Frontal cortex (tissue), 3 donors: ENCODE measurements at regions not wholly inside any gene's neighbourhood (a gene's known extent, or its start where the extent isn't known, plus 50 kb on each side); places are given as distances from the start of the nearest gene placed in this dataset.

ENCODE experiments used
- DNase-seq, 2 donors: peaks; one replicate each; pipeline ENCODE4 v3.0.0; 2012; ENCODE audit warnings: low spot score in 2 of 2
- FAIRE-seq: peaks from 2 replicates; lab custom pipeline; 2012; peaks lifted over from hg19 to GRCh38; lab: Jason Lieb, UNC
- donor health status: control.
- donor health status: control.
- donor health status: control.

GRCh38 chr1:94736073-94736472 lies 84.1 kb upstream of the SLC44A3 start:
- FAIRE-seq = peak; percentile 19
- DNase-seq = no peak

DNA sequence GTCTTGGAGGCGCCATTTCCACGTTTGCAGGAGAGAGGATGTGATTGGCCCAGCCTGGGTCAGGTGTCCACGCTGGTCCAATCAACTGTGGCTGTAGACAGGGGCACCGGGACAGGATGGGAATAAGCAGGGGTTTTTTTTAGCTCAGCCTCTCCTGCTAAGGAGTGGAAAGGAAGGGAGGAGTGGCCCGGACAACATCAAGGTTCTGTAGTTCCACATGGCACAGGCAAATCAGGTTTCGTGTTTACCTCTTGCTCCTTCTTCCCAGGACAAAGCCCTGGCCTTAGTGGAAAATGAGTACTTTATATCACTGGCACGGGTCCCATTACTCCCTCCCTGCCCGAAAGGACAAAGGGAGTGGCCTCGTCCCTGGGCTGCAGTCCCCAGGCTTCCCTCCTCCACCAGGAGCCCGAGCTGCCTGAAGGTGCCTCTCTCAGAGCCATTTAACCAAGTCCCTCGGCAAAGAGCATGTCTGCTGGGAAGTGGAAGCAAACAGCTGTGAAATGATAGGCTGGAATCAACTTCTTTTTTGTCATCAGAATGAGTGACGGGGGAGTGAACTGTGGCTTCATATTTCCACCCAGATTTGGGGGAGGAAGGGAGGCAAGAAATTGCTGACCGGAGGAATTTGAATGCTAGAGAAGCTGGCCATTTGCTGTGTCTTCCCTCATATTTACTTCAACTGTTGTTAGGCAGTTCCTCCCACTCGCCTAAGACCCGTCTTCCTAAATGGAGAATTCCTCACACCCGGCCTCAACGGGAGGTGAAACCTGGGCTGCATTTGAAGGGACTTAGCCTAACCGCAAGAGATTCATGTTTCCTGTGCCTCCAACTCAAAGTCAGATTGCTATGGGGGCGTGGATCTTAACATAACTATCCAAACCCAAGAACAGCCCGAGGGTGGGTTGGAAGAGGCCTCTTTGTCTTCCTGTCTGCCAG lies 84.9 kb upstream of the SLC44A3 start:
- FAIRE-seq (no peak), DNase-seq (no peak)

DNA sequence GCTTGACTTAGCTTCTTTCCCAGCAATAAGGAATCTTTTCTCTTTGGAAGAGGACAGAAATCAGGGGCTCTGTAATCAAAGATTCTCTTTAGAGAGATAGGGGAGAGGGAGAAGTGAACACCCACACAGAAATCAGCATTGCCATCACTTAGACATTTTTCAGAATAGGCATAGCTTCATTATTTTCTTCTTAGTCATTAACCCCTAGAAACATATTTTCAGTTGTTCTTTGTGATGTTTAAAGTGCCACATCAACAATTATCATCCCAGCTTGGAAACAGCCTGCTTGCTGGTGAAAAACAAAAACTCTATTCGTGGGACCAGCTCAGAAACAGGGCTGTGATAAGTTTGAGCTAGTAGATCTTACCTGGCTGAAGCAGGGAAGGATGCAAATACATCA lies 88.3 kb upstream of the SLC44A3 start:
- FAIRE-seq = no peak
- no peak for DNase-seq

DNA sequence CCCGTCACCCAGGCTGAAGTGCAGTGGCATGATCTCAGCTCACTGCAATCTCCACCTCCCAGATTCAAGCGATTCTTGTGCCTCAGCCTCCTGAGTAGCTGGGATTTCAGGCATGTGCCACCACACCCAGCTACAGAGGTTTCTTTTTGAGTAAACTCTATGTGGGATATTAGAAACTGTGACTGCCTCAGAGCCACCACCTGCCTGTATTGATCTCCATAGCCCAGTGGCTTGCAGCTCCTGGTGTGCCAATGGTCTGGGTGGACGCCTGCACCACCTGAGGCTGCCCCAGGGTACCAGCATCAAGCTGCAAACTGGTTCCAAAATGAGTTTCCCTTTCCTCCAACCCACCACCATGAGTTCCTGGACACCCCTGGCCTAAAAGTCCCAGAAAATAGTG lies 89.7 kb upstream of the SLC44A3 start:
- DNase-seq (no peak), FAIRE-seq (no peak)

GRCh38 chr1:94729267-94729666 lies 90.9 kb upstream of the SLC44A3 start:
- no peak for DNase-seq
- FAIRE-seq = no peak

- no peak for FAIRE-seq
- DNase-seq = no peak
These were observed 92.1 kb upstream of the SLC44A3 start for GRCh38 chr1:94727846-94728715.

DNA sequence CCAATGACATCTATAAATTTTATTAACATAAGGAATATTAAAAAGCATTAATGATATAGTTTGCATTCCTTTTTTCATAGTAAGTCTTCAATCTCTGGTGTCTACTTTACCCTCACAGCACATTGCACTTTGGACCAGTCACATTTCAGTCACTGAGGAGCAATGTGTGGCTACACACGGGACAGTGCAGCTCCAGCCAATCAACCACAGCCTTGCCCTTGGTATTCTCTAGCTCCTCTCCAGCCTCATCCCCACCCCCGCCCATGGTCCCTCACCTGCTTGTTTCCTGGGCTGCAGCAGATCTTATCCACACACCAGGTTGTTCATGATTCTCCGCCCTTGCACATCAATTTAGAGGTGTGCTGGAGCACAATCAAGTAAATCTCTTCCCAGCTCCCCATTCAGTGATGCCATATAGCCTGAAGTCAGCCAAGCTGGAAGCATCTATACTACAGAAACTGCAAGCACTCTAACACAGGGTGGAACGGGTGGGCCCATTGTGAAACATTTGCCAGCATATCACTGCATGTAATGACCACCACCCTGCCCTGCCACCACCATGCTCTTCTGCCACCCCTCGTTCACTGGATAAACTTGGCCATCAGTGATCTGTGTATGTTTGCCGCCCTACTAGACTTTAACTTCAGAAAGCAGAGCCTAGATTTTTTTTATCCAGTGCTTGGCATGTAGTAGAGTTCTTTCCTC lies 93.0 kb upstream of the SLC44A3 start:
- no peak for FAIRE-seq

GRCh38 chr1:94725566-94725965 lies 94.6 kb upstream of the SLC44A3 start:
- FAIRE-seq (no peak), DNase-seq (no peak)

More for the DNA sequence above, 93.0 kb upstream of the SLC44A3 start:
- DNase-seq = no peak

GRCh38 chr1:94723894-94724293 lies 96.3 kb upstream of the SLC44A3 start:
- DNase-seq (no peak), FAIRE-seq (no peak)

GRCh38 chr1:94723463-94723862 lies 96.7 kb upstream of the SLC44A3 start:
- no peak for DNase-seq

GRCh38 chr1:94722181-94722580 lies 98.0 kb upstream of the SLC44A3 start:
- FAIRE-seq (no peak), DNase-seq (no peak)

More at GRCh38 chr1:94723463-94723862, 96.7 kb upstream of the SLC44A3 start:
- FAIRE-seq = no peak

DNA sequence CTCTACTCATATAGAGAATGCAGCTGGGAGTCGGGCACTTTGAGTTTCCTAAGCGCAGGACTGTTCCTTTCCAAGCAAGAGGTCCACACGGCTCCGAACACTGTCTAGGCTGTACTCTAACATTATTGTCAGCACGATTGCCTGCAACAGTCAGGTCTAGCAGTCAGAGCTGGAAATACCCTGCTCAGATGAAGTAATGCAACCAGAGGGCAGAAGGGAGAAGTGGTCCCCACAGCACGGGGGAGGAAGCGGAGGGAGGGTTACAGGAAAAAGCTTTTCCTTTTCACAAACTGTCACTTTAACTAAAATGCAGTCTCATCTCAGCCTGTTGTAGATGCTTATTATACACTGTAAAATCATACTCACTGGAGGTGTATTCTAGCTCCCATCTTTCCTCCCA lies 98.9 kb upstream of the SLC44A3 start:
- no peak for FAIRE-seq
- no peak for DNase-seq

GRCh38 chr1:94719926-94720793 lies 100.0 kb upstream of the SLC44A3 start:
- FAIRE-seq (no peak), DNase-seq (no peak)

DNA sequence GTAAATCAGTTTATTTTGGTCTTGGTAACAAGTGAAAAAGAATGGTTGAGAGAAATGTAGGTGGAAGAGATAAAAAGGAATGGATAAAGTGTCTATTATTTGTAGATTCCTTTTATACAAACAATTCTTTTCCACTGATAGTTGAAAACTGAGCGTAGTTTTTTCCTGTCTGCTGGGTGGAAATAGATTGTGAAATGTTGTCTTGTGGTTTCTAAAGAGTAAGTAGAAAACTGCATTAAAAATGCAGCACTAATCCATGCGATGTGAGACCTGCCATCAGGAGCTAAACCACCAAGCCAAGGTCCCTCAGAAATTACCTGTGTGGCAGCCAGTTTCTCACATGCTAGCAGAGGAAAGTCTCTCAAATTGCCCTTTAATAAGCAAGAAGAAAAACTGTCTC lies 103.2 kb upstream of the SLC44A3 start:
- no peak for DNase-seq
- no peak for FAIRE-seq

- no peak for DNase-seq
- no peak for FAIRE-seq
These were observed 104.8 kb upstream of the SLC44A3 start for GRCh38 chr1:94715321-94715720.

GRCh38 chr1:94714552-94714951 lies 105.6 kb upstream of the SLC44A3 start:
- no peak for FAIRE-seq
- DNase-seq = no peak

DNA sequence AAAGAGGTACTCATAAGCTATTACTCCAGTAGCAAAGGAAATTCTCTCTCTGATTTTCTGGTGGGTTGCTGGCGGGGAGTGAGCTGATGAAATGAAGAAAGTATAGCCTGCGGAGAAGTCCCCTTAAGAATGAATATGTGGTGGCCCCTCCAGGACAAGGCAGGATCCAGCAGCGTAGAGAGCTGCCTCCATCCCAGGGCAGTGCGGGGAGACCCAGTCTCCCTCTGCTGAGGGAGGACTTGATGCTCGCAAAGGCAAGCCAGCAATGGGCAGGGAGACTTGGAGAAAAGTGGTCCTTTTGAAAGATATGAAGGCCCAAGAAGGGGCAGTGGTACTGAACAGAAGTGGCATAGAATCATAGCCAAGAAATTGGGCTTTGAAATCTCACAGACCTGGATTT lies 106.0 kb upstream of the SLC44A3 start:
- no peak for FAIRE-seq
- no peak for DNase-seq

GRCh38 chr1:94713472-94714141 lies 106.5 kb upstream of the SLC44A3 start:
- FAIRE-seq (no peak), DNase-seq (peak in 1 of 2 donors; percentile 5)
